ENCODE measurements at regions not wholly inside any gene's neighbourhood (a gene's known extent, or its start where the extent isn't known, plus 50 kb on each side); places are given as distances from the start of the nearest gene placed in this dataset.

GRCh38 chr14:104514156-104514848, 65.3 kb upstream of the C14orf180 start:
- FAIRE-seq: no peak
- DNase-seq (ENCODE audit: low spot score in 2 of 2): no peak

GRCh38 chr14:104515059-104515810, 64.3 kb upstream of the C14orf180 start:
- DNase-seq (ENCODE audit: low spot score in 2 of 2) (no peak), FAIRE-seq (no peak)

- DNase-seq (ENCODE audit: low spot score in 2 of 2) (no peak), FAIRE-seq (no peak)
These were observed 63.5 kb upstream of the C14orf180 start for GRCh38 chr14:104515811-104516780.

GRCh38 chr14:104516906-104517305, 62.7 kb upstream of the C14orf180 start:
- no peak for DNase-seq (ENCODE audit: low spot score in 2 of 2)
- FAIRE-seq: no peak

- DNase-seq (ENCODE audit: low spot score in 2 of 2) (no peak), FAIRE-seq (no peak)
These were observed 62.1 kb upstream of the C14orf180 start for GRCh38 chr14:104517426-104517825.

- DNase-seq (ENCODE audit: low spot score in 2 of 2) (no peak), FAIRE-seq (no peak)
These were observed 61.7 kb upstream of the C14orf180 start for GRCh38 chr14:104517867-104518266.

- DNase-seq (ENCODE audit: low spot score in 2 of 2) (no peak), FAIRE-seq (no peak)
These were observed 60.8 kb upstream of the C14orf180 start for GRCh38 chr14:104518659-104519350.

GRCh38 chr14:104519721-104520120, 59.8 kb upstream of the C14orf180 start:
- DNase-seq (ENCODE audit: low spot score in 2 of 2): no peak
- FAIRE-seq: no peak

GRCh38 chr14:104520620-104521410, 58.7 kb upstream of the C14orf180 start:
- DNase-seq (ENCODE audit: low spot score in 2 of 2) (no peak), FAIRE-seq (no peak)

- DNase-seq (ENCODE audit: low spot score in 2 of 2) (no peak), FAIRE-seq (no peak)
These were observed 57.5 kb upstream of the C14orf180 start for GRCh38 chr14:104521816-104522745.

- DNase-seq (ENCODE audit: low spot score in 2 of 2) (no peak), FAIRE-seq (no peak)
These were observed 56.5 kb upstream of the C14orf180 start for GRCh38 chr14:104522926-104523545.

- DNase-seq (ENCODE audit: low spot score in 2 of 2): no peak
- FAIRE-seq: no peak
These were observed 56.0 kb upstream of the C14orf180 start for GRCh38 chr14:104523546-104523935.

- FAIRE-seq (no peak), DNase-seq (ENCODE audit: low spot score in 2 of 2) (no peak)
These were observed 54.8 kb upstream of the C14orf180 start for GRCh38 chr14:104524726-104525125.

- DNase-seq (ENCODE audit: low spot score in 2 of 2): no peak
- FAIRE-seq: no peak
These were observed 52.6 kb upstream of the C14orf180 start for GRCh38 chr14:104526723-104527645.

GRCh38 chr14:104527857-104528459, 51.6 kb upstream of the C14orf180 start:
- FAIRE-seq (no peak), DNase-seq (ENCODE audit: low spot score in 2 of 2) (no peak)

GRCh38 chr14:104528496-104528895, 51.1 kb upstream of the C14orf180 start:
- FAIRE-seq: no peak
- DNase-seq (ENCODE audit: low spot score in 2 of 2): no peak

All from frontal cortex (tissue), 3 donors.